AG04450 (cell line): ENCODE measurements at regions not wholly inside any gene's neighbourhood (a gene's known extent, or its start where the extent isn't known, plus 50 kb on each side); places are given as distances from the start of the nearest gene placed in this dataset.
"Not testable (repeated sequence)": the region's sequence is repeated elsewhere in the genome, so short reads cannot be mapped to it uniquely, and the experiment has no call there.

Experiments
- CTCF ChIA-PET: fragments of 300-600, 350-600 bp; formaldehyde crosslinking; extraction: SDS; loops from one replicate; lab custom pipeline; 2022; ENCODE audit warnings: antibody characterized with exemption, inconsistent platforms; lab: Charles Lee
- POLR2A ChIA-PET: fragments of 350-600 bp; formaldehyde crosslinking; extraction: SDS; loops from one replicate; lab custom pipeline; 2021; ENCODE audit warnings: antibody characterized with exemption, inconsistent platforms; lab: Yijun Ruan, JAX
- DNase-seq: peaks from one replicate; pipeline ENCODE4 v3.0.0-alpha.2; 2011; ENCODE audit warnings: low read depth, low spot score
- H3K27ac ChIP-seq: one replicate; pipeline ENCODE4 v1.5.1; 2012; ENCODE audit warnings: low read depth, low read length, control low read depth
- H3K27me3 ChIP-seq: one replicate; pipeline ENCODE4 v1.6.0; 2012; ENCODE audit warnings: low read length; ENCODE audit not compliant: control insufficient read depth, insufficient read depth
- H3K4me3 ChIP-seq: 2 replicates; pipeline ENCODE4 v1.5.1; 2011; ENCODE audit warnings: mild to moderate bottlenecking, low read depth, low read length, control low read depth
- H3K9me3 ChIP-seq: 2 replicates; pipeline ENCODE4 v1.5.1; 2012; ENCODE audit warnings: low read length; ENCODE audit not compliant: control insufficient read depth, insufficient read depth
- CTCF ChIP-seq: IDR thresholded peaks from 2 replicates; pipeline ENCODE4 v1.5.1; 2011; ENCODE audit warnings: low read depth, low read length, control low read depth, inconsistent platforms

GRCh38 chr4:96448315-96448872 lies 608.5 kb downstream of the PDHA2 start:
- Histone ChIP-seq H3K4me3 (no peak overlapping the region), H3K27ac (no peak overlapping the region), H3K9me3 (peaks cover 17% of the 10 kb centered on the region), H3K27me3 (no peaks in the 10 kb centered on the region)
- no peak for TF ChIP-seq CTCF
- ChIA-PET POLR2A (no interaction called here), CTCF (no interaction called here)
- DNase-seq: no peak

GRCh38 chr4:96455045-96455720 lies 615.3 kb downstream of the PDHA2 start:
- POLR2A ChIA-PET: no interaction called here
- no peak for DNase-seq
- H3K27ac ChIP-seq: no peak overlapping the region
- no peaks in the 10 kb centered on the region for H3K27me3 ChIP-seq
- no peak overlapping the region for H3K4me3 ChIP-seq
- CTCF ChIA-PET: no interaction called here
- peaks cover 24% of the 10 kb centered on the region for H3K9me3 ChIP-seq
- no peak for TF ChIP-seq CTCF

GRCh38 chr4:96458031-96458430 lies 618.1 kb downstream of the PDHA2 start:
- H3K27me3 ChIP-seq, H3K4me3 ChIP-seq, CTCF ChIA-PET, H3K27ac ChIP-seq, POLR2A ChIA-PET, DNase-seq: not testable (repeated sequence)
- peaks cover 17% of the 10 kb centered on the region for H3K9me3 ChIP-seq

GRCh38 chr4:96459105-96459504 lies 619.2 kb downstream of the PDHA2 start:
- DNase-seq: no peak
- ChIA-PET POLR2A (no interaction called here), CTCF (no interaction called here)
- TF ChIP-seq CTCF: no peak
- no peaks in the 10 kb centered on the region for H3K27me3 ChIP-seq
- no peak overlapping the region for H3K4me3 ChIP-seq
- peaks cover 18% of the 10 kb centered on the region for H3K9me3 ChIP-seq
- H3K27ac ChIP-seq: no peak overlapping the region

- DNase-seq: no peak
- no peak for TF ChIP-seq CTCF
- Histone ChIP-seq H3K27me3 (no peaks in the 10 kb centered on the region), H3K27ac (no peak overlapping the region), H3K4me3 (no peak overlapping the region), H3K9me3 (peaks cover 10% of the 10 kb centered on the region)
- CTCF ChIA-PET: no interaction called here
- POLR2A ChIA-PET: no interaction called here
Observed at GRCh38 chr4:96465834-96466233, 625.9 kb downstream of the PDHA2 start.
